ENCODE measurements at regions not wholly inside any gene's neighbourhood (a gene's known extent, or its start where the extent isn't known, plus 50 kb on each side); places are given as distances from the start of the nearest gene placed in this dataset.

DNA sequence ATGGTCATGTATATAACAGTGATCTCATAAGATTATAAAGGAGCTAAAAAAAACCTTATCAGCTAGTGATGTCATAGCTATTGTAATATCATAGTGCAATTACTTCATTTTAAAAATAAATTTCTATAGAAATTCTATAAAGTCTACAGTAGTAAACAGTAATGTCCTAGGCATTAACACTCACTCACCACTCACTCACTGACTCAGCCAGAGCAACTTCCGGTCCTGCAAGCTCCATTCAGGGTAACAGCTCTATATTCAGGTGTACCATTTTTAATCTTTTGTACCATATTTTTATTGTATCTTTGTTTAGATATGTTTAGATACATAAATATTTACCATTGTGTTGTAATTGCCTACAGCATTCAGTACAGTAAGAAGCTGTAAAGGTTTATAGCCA, 524.4 kb upstream of the CDH5 start:
- TF ChIP-seq, protein P1, sequence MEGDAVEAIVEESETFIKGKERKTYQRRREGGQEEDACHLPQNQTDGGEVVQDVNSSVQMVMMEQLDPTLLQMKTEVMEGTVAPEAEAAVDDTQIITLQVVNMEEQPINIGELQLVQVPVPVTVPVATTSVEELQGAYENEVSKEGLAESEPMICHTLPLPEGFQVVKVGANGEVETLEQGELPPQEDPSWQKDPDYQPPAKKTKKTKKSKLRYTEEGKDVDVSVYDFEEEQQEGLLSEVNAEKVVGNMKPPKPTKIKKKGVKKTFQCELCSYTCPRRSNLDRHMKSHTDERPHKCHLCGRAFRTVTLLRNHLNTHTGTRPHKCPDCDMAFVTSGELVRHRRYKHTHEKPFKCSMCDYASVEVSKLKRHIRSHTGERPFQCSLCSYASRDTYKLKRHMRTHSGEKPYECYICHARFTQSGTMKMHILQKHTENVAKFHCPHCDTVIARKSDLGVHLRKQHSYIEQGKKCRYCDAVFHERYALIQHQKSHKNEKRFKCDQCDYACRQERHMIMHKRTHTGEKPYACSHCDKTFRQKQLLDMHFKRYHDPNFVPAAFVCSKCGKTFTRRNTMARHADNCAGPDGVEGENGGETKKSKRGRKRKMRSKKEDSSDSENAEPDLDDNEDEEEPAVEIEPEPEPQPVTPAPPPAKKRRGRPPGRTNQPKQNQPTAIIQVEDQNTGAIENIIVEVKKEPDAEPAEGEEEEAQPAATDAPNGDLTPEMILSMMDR (conservative IDR thresholded peaks at IDR 0.05; ENCODE audit: low read length), result no peak
- TF ChIP-seq EZH2phosphoT487 (IDR thresholded peaks at IDR 0.05; ENCODE audit: borderline replicate concordance, low read depth, low read length), result no peak
